Thyroid gland (tissue), 4 donors: ENCODE measurements at regions not wholly inside any gene's neighbourhood (a gene's known extent, or its start where the extent isn't known, plus 50 kb on each side); places are given as distances from the start of the nearest gene placed in this dataset.
"Not testable (repeated sequence)": the region's sequence is repeated elsewhere in the genome, so short reads cannot be mapped to it uniquely, and the experiment has no call there.

Experiments
- POLR2A ChIP-seq, 2 donors: fragments of 450-650 bp; IDR thresholded peaks; one replicate each; pipeline ENCODE4 v1.6.1; 2017; ENCODE audit warnings: antibody characterized with exemption in 2 of 2, mild to moderate bottlenecking in 2 of 2, moderate library complexity in 1 of 2
- TF ChIP-seq, protein P1 (sequence below), 6 experiments: fragments of 200-600 bp in 3 of 6; fragments of 450-650 bp in 3 of 6; sonication (generic) in 3 of 6; IDR thresholded peaks; one replicate each; pipeline ENCODE4 v1.5.1; 2016 to 2019; ENCODE audit warnings: antibody characterized with exemption in 6 of 6, mild to moderate bottlenecking in 2 of 6, inconsistent platforms in 1 of 6, moderate library complexity in 1 of 6

DNA sequence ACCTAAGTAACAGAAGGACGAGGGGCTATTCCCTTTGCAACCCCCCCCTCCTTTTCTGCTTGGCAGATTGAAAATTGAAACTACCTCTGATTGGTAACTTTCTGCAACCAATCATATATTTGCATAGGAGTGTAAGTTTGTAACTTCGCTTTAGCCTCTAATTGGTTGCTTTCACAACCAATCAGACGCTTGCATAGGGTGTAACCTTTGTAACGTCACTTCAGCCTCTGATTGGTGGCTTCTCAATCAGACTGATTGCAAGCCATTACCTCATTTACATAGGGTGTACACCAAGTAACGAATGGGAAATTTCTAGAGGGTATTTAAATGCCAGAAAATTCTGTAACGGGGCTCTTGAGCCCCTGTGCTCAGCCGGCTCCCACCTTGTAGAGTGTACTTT is 131.9 kb upstream of the FOXD4L5 start:
- TF ChIP-seq, protein P1, sequence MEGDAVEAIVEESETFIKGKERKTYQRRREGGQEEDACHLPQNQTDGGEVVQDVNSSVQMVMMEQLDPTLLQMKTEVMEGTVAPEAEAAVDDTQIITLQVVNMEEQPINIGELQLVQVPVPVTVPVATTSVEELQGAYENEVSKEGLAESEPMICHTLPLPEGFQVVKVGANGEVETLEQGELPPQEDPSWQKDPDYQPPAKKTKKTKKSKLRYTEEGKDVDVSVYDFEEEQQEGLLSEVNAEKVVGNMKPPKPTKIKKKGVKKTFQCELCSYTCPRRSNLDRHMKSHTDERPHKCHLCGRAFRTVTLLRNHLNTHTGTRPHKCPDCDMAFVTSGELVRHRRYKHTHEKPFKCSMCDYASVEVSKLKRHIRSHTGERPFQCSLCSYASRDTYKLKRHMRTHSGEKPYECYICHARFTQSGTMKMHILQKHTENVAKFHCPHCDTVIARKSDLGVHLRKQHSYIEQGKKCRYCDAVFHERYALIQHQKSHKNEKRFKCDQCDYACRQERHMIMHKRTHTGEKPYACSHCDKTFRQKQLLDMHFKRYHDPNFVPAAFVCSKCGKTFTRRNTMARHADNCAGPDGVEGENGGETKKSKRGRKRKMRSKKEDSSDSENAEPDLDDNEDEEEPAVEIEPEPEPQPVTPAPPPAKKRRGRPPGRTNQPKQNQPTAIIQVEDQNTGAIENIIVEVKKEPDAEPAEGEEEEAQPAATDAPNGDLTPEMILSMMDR (IDR thresholded peaks at IDR 0.05): not testable (repeated sequence)
- not testable (repeated sequence) for TF ChIP-seq POLR2A (IDR thresholded peaks at IDR 0.05)
